Breast epithelium (tissue), 4 donors: ENCODE measurements at regions not wholly inside any gene's neighbourhood (a gene's known extent, or its start where the extent isn't known, plus 50 kb on each side); places are given as distances from the start of the nearest gene placed in this dataset.

ENCODE experiments used
- DNase-seq, 2 donors: peaks; one replicate each; pipeline ENCODE4 v3.0.0-alpha.2; 2019; ENCODE audit warnings: low spot score in 2 of 2
- H3K27ac ChIP-seq, 2 donors: fragments of 200-600 bp; sonication (generic) in 1 of 2; one replicate each; pipeline ENCODE4 v1.5.1; 2016 to 2019; ENCODE audit warnings: mild to moderate bottlenecking in 1 of 2
- H3K27me3 ChIP-seq, 2 donors: fragments of 200-600 bp; sonication (generic) in 1 of 2; one replicate each; pipeline versions ENCODE4 v1.5.1 to v1.6.0; 2017 to 2019; ENCODE audit warnings: control low read depth in 1 of 2, mild to moderate bottlenecking in 1 of 2
- H3K36me3 ChIP-seq: fragments of 200-600 bp; one replicate; pipeline ENCODE4 v1.5.1; 2019
- H3K4me1 ChIP-seq, 2 donors: fragments of 200-600 bp; sonication (generic); one replicate each; pipeline ENCODE4 v1.5.1; 2016 to 2019; ENCODE audit warnings: control low read depth in 1 of 2
- H3K4me3 ChIP-seq, 3 donors: fragments of 200-600 bp; sonication (generic); 1 replicate in 2 of 3; 2 replicates in 1 of 3; pipeline ENCODE4 v1.5.1; 2016 to 2019; ENCODE audit warnings: mild to moderate bottlenecking in 3 of 3, moderate library complexity in 2 of 3
- H3K9me3 ChIP-seq, 2 donors: fragments of 200-600 bp; sonication (generic) in 1 of 2; one replicate each; pipeline ENCODE4 v1.5.1; 2016 to 2019; ENCODE audit warnings: control low read depth in 1 of 2
- CTCF ChIP-seq, 3 donors: fragments of 450-650 bp; IDR thresholded peaks; one replicate each; pipeline ENCODE4 v1.5.1; 2016 to 2017; ENCODE audit warnings: antibody characterized with exemption in 3 of 3, mild to moderate bottlenecking in 3 of 3, moderate library complexity in 3 of 3
- POLR2A ChIP-seq: fragments of 450-650 bp; IDR thresholded peaks from one replicate; pipeline ENCODE4 v1.6.1; 2016; ENCODE audit warnings: antibody characterized with exemption, mild to moderate bottlenecking, moderate library complexity
- POLR2AphosphoS5 ChIP-seq, 3 donors: sonication (generic); formaldehyde crosslinking; IDR thresholded peaks; one replicate each; pipeline ENCODE4 v1.6.1; 2017; ENCODE audit warnings: antibody characterized with exemption in 3 of 3
- intact Hi-C: fragments of 100-400 bp; cut with DNase I; formaldehyde crosslinking; loops from one replicate; pipeline ENCODE4 v1.15.1; 2023; ENCODE audit warnings: low total_unique reads

- Histone ChIP-seq H3K4me1 (no peaks in the 10 kb centered on the region), H3K4me3 (no peak overlapping the region), H3K27me3 (no peaks in the 10 kb centered on the region), H3K9me3 (no peaks in the 10 kb centered on the region), H3K36me3 (no peaks in the 10 kb centered on the region), H3K27ac (no peak overlapping the region)
- DNase-seq, result no peak
- no peak for TF ChIP-seq POLR2AphosphoS5 (IDR thresholded peaks at IDR 0.05)
- no peak for TF ChIP-seq POLR2A
- no peak for TF ChIP-seq CTCF (IDR thresholded peaks at IDR 0.05)
- intact Hi-C loops, result loop anchor here (5.0 kb wide), 1 partner anchor 1231 kb away; no protein-coding TSS in a partner anchor
Measured at GRCh38 chr5:106476630-106477029, 1194.1 kb downstream of the EFNA5 start.

GRCh38 chr5:106474066-106474465, 1196.7 kb downstream of the EFNA5 start:
- intact Hi-C loops, result no loop called here
- Histone ChIP-seq H3K27me3 (no peaks in the 10 kb centered on the region), H3K4me3 (no peak overlapping the region), H3K27ac (no peak overlapping the region), H3K4me1 (no peaks in the 10 kb centered on the region), H3K9me3 (no peaks in the 10 kb centered on the region), H3K36me3 (no peaks in the 10 kb centered on the region)
- no peak for TF ChIP-seq CTCF (IDR thresholded peaks at IDR 0.05)
- no peak for TF ChIP-seq POLR2AphosphoS5 (IDR thresholded peaks at IDR 0.05)
- no peak for TF ChIP-seq POLR2A
- DNase-seq, result no peak

DNA sequence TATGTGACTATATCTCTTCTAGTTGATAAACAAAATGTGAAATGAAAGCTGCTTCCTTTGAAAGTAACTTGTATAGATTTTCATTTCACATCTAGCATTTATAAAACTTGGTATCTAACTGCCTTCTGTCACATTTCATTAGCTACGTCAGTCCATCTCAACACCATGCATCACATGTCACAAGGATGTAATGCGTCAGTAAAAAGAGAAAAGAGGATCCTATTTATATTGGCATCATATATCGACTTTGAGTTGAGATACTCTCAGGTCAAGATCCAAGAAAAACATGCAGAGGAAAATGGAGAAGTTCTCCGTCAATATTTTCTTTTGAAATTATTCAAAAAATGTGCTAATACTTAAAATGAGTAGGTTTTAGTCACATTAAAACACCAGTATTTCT, 1211.2 kb downstream of the EFNA5 start:
- no peak for DNase-seq
- intact Hi-C loops, result no loop called here
- H3K4me1 ChIP-seq, result no peaks in the 10 kb centered on the region
- H3K27ac ChIP-seq, result no peak overlapping the region
- H3K36me3 ChIP-seq, result no peaks in the 10 kb centered on the region
- no peak for TF ChIP-seq CTCF (IDR thresholded peaks at IDR 0.05)
- no peak for TF ChIP-seq POLR2A
- TF ChIP-seq POLR2AphosphoS5 (IDR thresholded peaks at IDR 0.05), result no peak
- H3K27me3 ChIP-seq, result no peaks in the 10 kb centered on the region
- no peaks in the 10 kb centered on the region for H3K9me3 ChIP-seq
- no peak overlapping the region for H3K4me3 ChIP-seq

- H3K9me3 ChIP-seq, result no peaks in the 10 kb centered on the region
- H3K27ac ChIP-seq, result no peak overlapping the region
- no peak for DNase-seq
- intact Hi-C loops, result no loop called here
- H3K4me3 ChIP-seq, result no peak overlapping the region
- TF ChIP-seq CTCF (IDR thresholded peaks at IDR 0.05), result peak in 1 of 3 donors; percentile 28
- TF ChIP-seq POLR2A, result no peak
- no peaks in the 10 kb centered on the region for H3K27me3 ChIP-seq
- H3K4me1 ChIP-seq, result no peaks in the 10 kb centered on the region
- H3K36me3 ChIP-seq, result no peaks in the 10 kb centered on the region
Measured at GRCh38 chr5:106454651-106455415, 1215.9 kb downstream of the EFNA5 start.

DNA sequence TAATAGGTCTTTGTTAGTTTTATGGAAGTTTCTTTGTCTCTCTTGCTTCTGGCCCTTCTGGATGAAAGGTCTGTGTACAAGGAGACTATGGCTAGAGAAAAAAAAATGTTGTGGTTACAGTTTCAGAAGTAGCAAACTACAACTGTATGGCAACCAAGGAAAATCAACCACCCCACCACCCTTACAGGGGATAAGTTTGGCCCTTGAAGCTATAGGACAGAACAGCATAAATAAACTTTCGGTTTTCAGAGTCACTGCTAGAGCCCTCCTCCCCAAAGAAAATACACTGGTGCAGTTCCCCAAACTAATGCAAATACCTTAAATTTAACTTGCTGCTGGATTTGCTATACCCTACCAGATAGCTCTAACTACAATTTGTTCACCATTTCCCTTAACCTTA, 1216.7 kb downstream of the EFNA5 start:
- no peaks in the 10 kb centered on the region for H3K9me3 ChIP-seq
- H3K27me3 ChIP-seq, result no peaks in the 10 kb centered on the region
- no peak overlapping the region for H3K27ac ChIP-seq
- H3K36me3 ChIP-seq, result no peaks in the 10 kb centered on the region
- H3K4me3 ChIP-seq, result no peak overlapping the region
- DNase-seq, result no peak
- TF ChIP-seq POLR2A (no peak), POLR2AphosphoS5 (IDR thresholded peaks at IDR 0.05) (no peak), CTCF (IDR thresholded peaks at IDR 0.05) (no peak)
- intact Hi-C loops, result no loop called here
- H3K4me1 ChIP-seq, result no peaks in the 10 kb centered on the region
